CD8-positive, alpha-beta memory T cell (primary cell): ENCODE measurements at regions not wholly inside any gene's neighbourhood (a gene's known extent, or its start where the extent isn't known, plus 50 kb on each side); places are given as distances from the start of the nearest gene placed in this dataset.
"Not testable (repeated sequence)": the region's sequence is repeated elsewhere in the genome, so short reads cannot be mapped to it uniquely, and the experiment has no call there.

Experiments used
- CTCF ChIA-PET: fragments of 350-600 bp; sonication (Branson Sonifier 250); formaldehyde crosslinking; loops from one replicate; lab custom pipeline; 2021; ENCODE audit warnings: antibody characterized with exemption; lab: Charles Lee
- POLR2A ChIA-PET: fragments of 350-600 bp; sonication (Branson Sonifier 250); formaldehyde crosslinking; loops from one replicate; lab custom pipeline; 2021; ENCODE audit warnings: antibody characterized with exemption; lab: Charles Lee
- DNase-seq, 5 donors: peaks; one replicate each; pipeline versions ENCODE4 v3.0.0 to v3.0.0-alpha.2; 2020 to 2022; ENCODE audit warnings: mixed read lengths in 1 of 5
- H3K27ac ChIP-seq: one replicate; pipeline ENCODE4 v1.7.0; 2013; ENCODE audit warnings: low read depth, mild to moderate bottlenecking, low read length, moderate library complexity
- H3K27me3 ChIP-seq: 2 replicates; pipeline ENCODE4 v1.7.0; 2013; ENCODE audit warnings: low read length, mild to moderate bottlenecking; ENCODE audit not compliant: insufficient read depth, poor library complexity, severe bottlenecking
- H3K36me3 ChIP-seq: 2 replicates; pipeline ENCODE4 v1.7.0; 2013; ENCODE audit warnings: mild to moderate bottlenecking, low read length, moderate library complexity; ENCODE audit not compliant: insufficient read depth
- H3K4me1 ChIP-seq: 2 replicates; pipeline ENCODE4 v1.7.0; 2013; ENCODE audit warnings: mild to moderate bottlenecking, low read length, moderate library complexity; ENCODE audit not compliant: insufficient read depth
- H3K4me3 ChIP-seq: 2 replicates; pipeline ENCODE4 v1.7.0; 2013; ENCODE audit warnings: mild to moderate bottlenecking, low read length
- H3K9me3 ChIP-seq: 2 replicates; pipeline ENCODE4 v1.7.0; 2013; ENCODE audit warnings: mild to moderate bottlenecking, low read length
- H3K27ac Mint-ChIP-seq, 8 donors: one replicate each; pipeline ENCODE4 v1.8.0; 2020 to 2021; ENCODE audit warnings: mixed read lengths in 8 of 8, mild to moderate bottlenecking in 6 of 8, inconsistent platforms in 3 of 8, moderate library complexity in 3 of 8
- H3K27me3 Mint-ChIP-seq, 2 donors: one replicate each; pipeline ENCODE4 v1.8.0; 2020 to 2021; ENCODE audit warnings: mixed read lengths in 2 of 2, mild to moderate bottlenecking in 1 of 2, moderate library complexity in 1 of 2
- H3K36me3 Mint-ChIP-seq, 3 donors: one replicate each; pipeline ENCODE4 v1.8.0; 2020 to 2021; ENCODE audit warnings: mixed read lengths in 3 of 3, inconsistent platforms in 1 of 3, mild to moderate bottlenecking in 1 of 3
- H3K4me1 Mint-ChIP-seq, 3 donors: one replicate each; pipeline ENCODE4 v1.8.0; 2020 to 2021; ENCODE audit warnings: mixed read lengths in 3 of 3, inconsistent platforms in 1 of 3, mild to moderate bottlenecking in 1 of 3
- H3K4me3 Mint-ChIP-seq, 7 donors: one replicate each; pipeline ENCODE4 v1.8.0; 2020 to 2021; ENCODE audit warnings: mixed read lengths in 7 of 7, mild to moderate bottlenecking in 6 of 7, moderate library complexity in 4 of 7, inconsistent platforms in 2 of 7
- H3K9me3 Mint-ChIP-seq, 5 donors: one replicate each; pipeline ENCODE4 v1.8.0; 2020 to 2022; ENCODE audit warnings: mixed read lengths in 5 of 5, mild to moderate bottlenecking in 3 of 5, moderate library complexity in 2 of 5, inconsistent platforms in 1 of 5

DNA sequence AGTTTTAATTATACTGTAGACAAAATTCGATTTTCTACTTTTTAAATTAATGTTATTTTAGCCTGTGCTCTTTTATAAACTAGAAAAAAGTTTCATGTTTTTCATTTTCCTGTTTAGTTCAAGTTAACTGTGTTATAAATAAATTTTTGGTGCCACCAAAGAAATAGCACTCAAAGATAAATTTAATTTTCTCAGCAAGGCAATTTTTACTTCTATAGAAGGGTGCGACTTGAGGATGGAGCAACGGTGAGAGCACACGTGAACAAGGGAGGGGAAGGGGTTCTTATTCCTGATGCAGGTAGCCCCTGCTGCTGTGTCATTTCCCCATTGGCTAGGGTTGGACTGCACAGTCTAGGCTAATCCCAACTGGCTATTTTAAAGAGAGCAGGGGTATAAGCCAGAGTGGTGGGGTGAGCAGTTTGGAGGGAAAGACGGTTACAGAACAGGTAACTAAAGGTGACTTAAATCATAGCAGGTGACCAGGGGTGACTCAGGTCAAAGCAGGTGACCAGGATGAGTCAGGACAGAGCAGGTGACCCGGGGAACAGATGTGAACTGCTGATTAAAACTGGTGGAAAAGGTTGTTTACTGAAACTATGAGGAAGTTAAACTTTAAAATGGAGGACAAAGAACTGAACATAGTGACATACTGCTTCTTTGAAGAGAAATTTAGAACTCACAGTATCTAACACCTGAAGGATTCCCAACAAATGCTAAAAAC lies 104.6 kb upstream of the GPBP1 start:
- Mint-ChIP-seq H3K4me1 (no peaks in the 10 kb centered on the region), H3K36me3 (peaks cover 0 to 4% (median 2%) of the 10 kb centered on the region in 3 donors), H3K9me3 (peaks cover 4 to 9% (median 5%) of the 10 kb centered on the region in 5 donors), H3K27me3 (peaks cover 4 to 35% of the 10 kb centered on the region in 2 donors), H3K4me3 (no peak overlapping the region), H3K27ac (no peak overlapping the region)
- ChIA-PET POLR2A (no interaction called here), CTCF (interaction anchor here (1.3 kb wide), 1 partner anchor 68 kb away, joined by 3 read pairs; no protein-coding TSS in a partner anchor)
- no peak overlapping the region for H3K27ac ChIP-seq
- H3K9me3 ChIP-seq = no peaks in the 10 kb centered on the region
- H3K4me3 ChIP-seq = no peak overlapping the region
- no peak for DNase-seq
- H3K27me3 ChIP-seq = no peaks in the 10 kb centered on the region
- no peaks in the 10 kb centered on the region for H3K4me1 ChIP-seq
- H3K36me3 ChIP-seq = no peaks in the 10 kb centered on the region

DNA sequence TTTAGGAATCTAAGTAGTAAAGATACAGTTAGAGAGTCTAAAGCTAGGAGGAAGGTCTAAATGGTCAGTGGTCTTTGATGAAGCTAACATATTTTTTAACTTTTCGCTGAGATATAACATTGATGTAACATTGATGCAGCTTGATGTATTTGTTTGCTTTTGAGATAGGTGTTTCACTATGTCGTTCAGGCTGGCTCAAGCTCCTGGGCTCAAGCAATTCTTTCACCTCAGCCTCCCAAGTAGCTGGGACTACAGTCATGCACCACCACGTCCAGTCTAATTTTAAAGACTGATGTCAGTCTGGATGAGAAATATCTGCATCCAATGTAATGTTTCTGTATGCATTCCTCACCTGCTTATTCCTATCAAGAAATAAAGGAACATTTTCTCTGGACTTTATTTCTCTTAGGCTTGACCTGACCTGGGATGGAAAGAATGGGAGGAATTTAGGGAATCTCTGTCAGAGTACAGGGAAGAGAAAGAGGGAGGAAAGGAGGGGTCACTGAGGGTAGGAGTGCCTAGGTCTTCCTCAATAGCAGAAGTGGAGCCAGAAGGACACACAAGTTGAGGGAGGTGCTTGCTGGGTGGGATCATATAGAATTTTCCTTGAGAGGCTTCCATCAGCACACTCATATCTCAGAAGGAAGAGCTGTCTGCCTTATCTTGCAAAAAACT lies 101.5 kb upstream of the GPBP1 start:
- Mint-ChIP-seq H3K27me3 (peaks cover 4 to 31% of the 10 kb centered on the region in 2 donors), H3K4me3 (no peak overlapping the region), H3K36me3 (peaks cover 0 to 4% (median 3%) of the 10 kb centered on the region in 3 donors), H3K9me3 (peaks cover 4 to 9% (median 5%) of the 10 kb centered on the region in 5 donors), H3K27ac (no peak overlapping the region), H3K4me1 (no peaks in the 10 kb centered on the region)
- H3K27me3 ChIP-seq = no peaks in the 10 kb centered on the region
- no peak overlapping the region for H3K4me3 ChIP-seq
- H3K9me3 ChIP-seq = no peaks in the 10 kb centered on the region
- no peaks in the 10 kb centered on the region for H3K4me1 ChIP-seq
- ChIA-PET POLR2A (no interaction called here), CTCF (no interaction called here)
- H3K27ac ChIP-seq = no peak overlapping the region
- no peaks in the 10 kb centered on the region for H3K36me3 ChIP-seq
- DNase-seq = no peak

DNA sequence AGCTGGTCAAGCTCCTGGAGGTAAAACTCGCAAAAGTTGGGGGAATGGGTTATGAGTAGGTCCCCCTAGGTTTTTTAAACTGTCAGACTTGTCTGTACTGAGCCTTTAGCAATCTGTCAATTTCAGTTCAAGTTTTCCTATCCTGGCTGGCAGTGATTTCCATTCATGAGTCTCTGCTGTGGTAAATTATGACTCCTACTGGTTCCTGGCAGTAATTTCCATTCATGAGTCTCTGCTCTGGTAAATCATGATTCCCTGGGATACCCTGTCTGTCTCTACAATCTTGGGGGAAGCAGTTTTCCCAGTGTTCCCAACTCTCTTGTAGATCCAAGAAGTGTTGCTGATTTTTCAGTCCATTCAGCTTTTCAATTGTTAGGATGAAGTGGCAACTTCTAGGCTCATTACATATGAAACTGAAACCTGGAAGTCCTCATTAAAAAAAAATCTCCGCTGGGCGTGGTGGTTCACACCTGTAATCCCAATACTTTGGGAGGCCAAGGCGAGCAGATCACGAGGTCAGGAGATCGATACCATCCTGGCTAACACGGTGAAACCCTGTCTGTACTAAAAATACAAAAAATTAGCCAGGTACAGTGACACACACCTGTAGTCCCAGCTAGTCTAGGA lies 91.3 kb upstream of the GPBP1 start:
- Mint-ChIP-seq H3K9me3 (peaks cover 0 to 4% (median 0%) of the 10 kb centered on the region in 5 donors), H3K27ac (no peak overlapping the region), H3K36me3 (no peaks in the 10 kb centered on the region), H3K27me3 (peaks cover 20 to 30% of the 10 kb centered on the region in 2 donors), H3K4me3 (no peak overlapping the region), H3K4me1 (no peaks in the 10 kb centered on the region)
- POLR2A ChIA-PET = interaction anchor here (0.6 kb wide), 1 partner anchor 46 kb away, joined by 6 read pairs; no protein-coding TSS in a partner anchor
- no peak overlapping the region for H3K4me3 ChIP-seq
- H3K4me1 ChIP-seq = no peaks in the 10 kb centered on the region
- no peaks in the 10 kb centered on the region for H3K36me3 ChIP-seq
- CTCF ChIA-PET = no interaction called here
- no peak overlapping the region for H3K27ac ChIP-seq
- H3K9me3 ChIP-seq = no peaks in the 10 kb centered on the region
- DNase-seq = no peak
- H3K27me3 ChIP-seq = no peaks in the 10 kb centered on the region

DNA sequence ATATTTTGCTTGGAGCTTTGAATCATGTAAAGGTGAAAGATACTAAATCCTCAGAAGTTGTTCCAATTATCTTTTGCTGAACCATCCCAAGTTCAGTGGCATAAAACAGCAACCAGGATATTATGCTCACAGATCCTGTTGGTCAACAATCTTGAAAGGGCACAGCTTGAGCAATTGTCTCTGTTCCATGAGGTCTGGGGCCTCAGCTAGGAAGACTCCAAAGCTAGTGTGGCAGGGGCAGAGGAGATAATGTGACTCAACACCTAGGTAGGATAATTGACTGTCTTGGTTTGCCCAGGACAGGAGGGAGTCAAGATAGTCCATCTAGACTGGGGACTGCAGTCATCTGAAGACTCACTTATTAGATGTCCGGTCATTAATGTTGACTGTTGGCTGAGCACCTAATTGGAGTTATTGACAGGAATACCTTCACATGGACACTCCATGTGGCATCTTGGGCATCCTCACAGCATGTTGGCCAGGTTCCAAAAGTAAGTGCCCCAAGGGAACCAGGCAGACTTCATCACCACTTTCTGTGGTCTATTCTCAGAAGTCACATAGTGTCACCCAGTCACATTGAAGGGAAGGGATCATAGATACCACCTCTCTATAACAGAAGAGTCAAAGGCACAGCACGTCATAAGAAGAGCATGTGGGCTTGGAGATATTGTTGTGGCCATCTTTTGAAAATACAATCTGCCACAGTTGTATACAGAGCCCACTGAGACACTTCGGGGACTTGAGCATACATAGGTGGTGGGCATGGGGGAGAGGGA lies 88.4 kb upstream of the GPBP1 start:
- H3K27ac Mint-ChIP-seq = no peak overlapping the region
- no peaks in the 10 kb centered on the region for H3K4me1 ChIP-seq
- H3K4me3 ChIP-seq = no peak overlapping the region
- no peak overlapping the region for H3K4me3 Mint-ChIP-seq
- no peak for DNase-seq
- H3K27me3 ChIP-seq = no peaks in the 10 kb centered on the region
- H3K36me3 Mint-ChIP-seq = peaks cover 0 to 7% (median 0%) of the 10 kb centered on the region in 3 donors
- ChIA-PET CTCF (no interaction called here), POLR2A (no interaction called here)
- no peak overlapping the region for H3K27ac ChIP-seq
- no peaks in the 10 kb centered on the region for H3K9me3 ChIP-seq
- H3K9me3 Mint-ChIP-seq = peaks cover 0 to 7% (median 0%) of the 10 kb centered on the region in 5 donors
- no peaks in the 10 kb centered on the region for H3K4me1 Mint-ChIP-seq
- H3K36me3 ChIP-seq = no peaks in the 10 kb centered on the region
- peaks cover 19 to 36% of the 10 kb centered on the region in 2 donors for H3K27me3 Mint-ChIP-seq

DNA sequence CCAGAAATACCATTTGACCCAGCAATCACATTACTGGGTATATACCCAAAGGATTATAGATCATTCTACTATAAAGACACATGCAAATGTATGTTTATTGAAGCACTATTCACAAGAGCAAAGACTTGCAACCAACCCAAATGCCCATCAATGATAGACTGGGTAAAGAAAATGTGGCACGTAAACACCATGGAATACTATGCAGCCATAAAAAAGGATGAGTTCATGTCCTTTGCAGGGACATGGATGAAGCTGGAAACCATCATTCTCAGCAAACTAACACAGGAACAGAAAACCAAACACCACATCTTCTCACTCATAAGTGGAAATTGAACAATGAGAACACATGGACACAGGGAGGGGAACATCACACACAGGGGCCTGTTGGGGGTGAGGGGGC lies 85.9 kb upstream of the GPBP1 start:
- not testable (repeated sequence) for H3K9me3 Mint-ChIP-seq

DNA sequence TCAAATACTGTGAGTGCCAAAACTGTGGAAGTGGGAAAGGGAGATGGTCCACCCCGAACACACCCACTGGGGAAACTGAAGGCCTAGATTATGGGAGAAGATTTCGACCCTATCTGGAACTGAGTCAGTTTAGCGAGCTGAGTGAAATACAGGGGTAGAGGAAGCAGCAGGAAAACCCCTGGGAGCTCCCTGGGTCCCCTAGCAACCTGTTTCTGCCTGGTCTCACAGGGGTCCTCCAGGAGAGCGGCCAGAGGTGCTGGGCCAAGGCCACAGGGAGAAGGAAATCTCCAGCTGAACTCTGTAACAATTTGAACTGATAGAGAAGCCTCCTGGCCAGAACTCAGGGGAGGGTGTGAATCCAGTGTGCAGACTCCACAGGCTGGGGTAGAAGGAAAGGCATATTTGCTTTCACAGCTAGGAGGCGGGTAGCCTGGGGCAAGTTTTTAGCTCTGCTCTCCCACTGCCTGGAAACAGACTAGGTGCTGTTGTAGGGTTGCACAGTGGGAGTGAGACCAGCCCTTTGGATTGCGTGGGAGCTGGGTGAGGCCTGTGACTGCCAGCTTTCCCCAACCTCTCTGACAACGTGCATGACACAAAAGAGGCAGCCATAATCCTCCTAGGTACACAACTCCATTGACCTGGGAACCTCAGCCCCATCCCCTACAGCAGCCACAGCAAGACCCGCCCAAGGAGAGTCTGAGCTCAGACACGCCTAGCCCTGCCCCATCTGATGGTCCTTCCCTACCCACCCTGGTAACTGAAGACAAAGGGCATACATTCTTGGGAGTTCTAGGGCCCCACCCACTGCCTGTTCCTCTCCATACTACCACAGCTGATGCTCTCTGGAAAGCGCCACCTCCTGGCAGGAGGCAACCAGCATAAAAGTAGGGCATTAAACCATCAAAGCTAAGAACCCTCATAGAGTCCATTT lies 78.8 kb upstream of the GPBP1 start:
- H3K27me3 Mint-ChIP-seq = peaks cover 9 to 23% of the 10 kb centered on the region in 2 donors
- Histone ChIP-seq H3K9me3 (no peaks in the 10 kb centered on the region), H3K36me3 (no peaks in the 10 kb centered on the region), H3K27ac (no peak overlapping the region), H3K27me3 (no peaks in the 10 kb centered on the region), H3K4me3 (no peak overlapping the region), H3K4me1 (no peaks in the 10 kb centered on the region)
- H3K9me3 Mint-ChIP-seq = peaks cover 23 to 34% (median 29%) of the 10 kb centered on the region in 5 donors
- H3K4me1 Mint-ChIP-seq = no peaks in the 10 kb centered on the region
- ChIA-PET POLR2A (no interaction called here), CTCF (interaction anchor here (0.9 to 1.2 kb wide), 3 partner anchors 11 to 193 kb away, joined by 3 to 5 read pairs (median 3); no protein-coding TSS in a partner anchor)
- H3K4me3 Mint-ChIP-seq = no peak overlapping the region
- peaks cover 0 to 31% (median 4%) of the 10 kb centered on the region in 3 donors for H3K36me3 Mint-ChIP-seq
- H3K27ac Mint-ChIP-seq = no peak overlapping the region
- DNase-seq = no peak

More for the DNA sequence above, 85.9 kb upstream of the GPBP1 start:
- H3K4me3 ChIP-seq, H3K27ac Mint-ChIP-seq, DNase-seq, H3K27me3 ChIP-seq, H3K36me3 ChIP-seq, POLR2A ChIA-PET, CTCF ChIA-PET, H3K36me3 Mint-ChIP-seq, H3K4me3 Mint-ChIP-seq, H3K27ac ChIP-seq, H3K4me1 Mint-ChIP-seq, H3K9me3 ChIP-seq, H3K4me1 ChIP-seq: not testable (repeated sequence)
- H3K27me3 Mint-ChIP-seq = peaks cover 15 to 26% of the 10 kb centered on the region in 2 donors

DNA sequence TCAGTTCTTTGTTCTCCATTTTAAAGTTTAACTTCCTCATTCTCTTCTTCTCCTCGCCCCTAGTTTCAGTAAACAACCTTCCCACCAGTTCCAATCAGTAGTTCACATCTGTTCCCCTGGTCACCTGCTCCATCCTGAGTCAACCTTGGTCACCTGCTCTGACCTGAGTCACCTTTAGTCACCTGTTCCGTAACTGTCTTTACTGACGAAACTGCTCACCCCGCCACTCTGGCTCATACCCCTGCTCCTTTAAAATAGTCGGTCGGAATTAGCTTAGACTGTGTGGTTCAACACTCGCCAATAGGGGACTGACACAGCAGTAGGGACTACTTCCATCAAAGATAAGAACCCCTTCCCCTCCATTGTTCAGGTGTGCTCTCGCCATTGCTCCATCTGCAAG lies 76.3 kb upstream of the GPBP1 start:
- Mint-ChIP-seq H3K4me3 (no peak overlapping the region), H3K27me3 (peaks cover 9 to 15% of the 10 kb centered on the region in 2 donors), H3K4me1 (no peaks in the 10 kb centered on the region), H3K9me3 (peaks cover 24 to 37% (median 29%) of the 10 kb centered on the region in 5 donors), H3K36me3 (peaks cover 0 to 31% (median 4%) of the 10 kb centered on the region in 3 donors), H3K27ac (no peak overlapping the region)
- no peaks in the 10 kb centered on the region for H3K27me3 ChIP-seq
- H3K4me1 ChIP-seq = no peaks in the 10 kb centered on the region
- DNase-seq = no peak
- H3K27ac ChIP-seq = no peak overlapping the region
- H3K9me3 ChIP-seq = no peaks in the 10 kb centered on the region
- no peak overlapping the region for H3K4me3 ChIP-seq
- H3K36me3 ChIP-seq = no peaks in the 10 kb centered on the region
- POLR2A ChIA-PET = no interaction called here
- CTCF ChIA-PET = no interaction called here
